ENCODE measurements at regions not wholly inside any gene's neighbourhood (a gene's known extent, or its start where the extent isn't known, plus 50 kb on each side); places are given as distances from the start of the nearest gene placed in this dataset.

DNA sequence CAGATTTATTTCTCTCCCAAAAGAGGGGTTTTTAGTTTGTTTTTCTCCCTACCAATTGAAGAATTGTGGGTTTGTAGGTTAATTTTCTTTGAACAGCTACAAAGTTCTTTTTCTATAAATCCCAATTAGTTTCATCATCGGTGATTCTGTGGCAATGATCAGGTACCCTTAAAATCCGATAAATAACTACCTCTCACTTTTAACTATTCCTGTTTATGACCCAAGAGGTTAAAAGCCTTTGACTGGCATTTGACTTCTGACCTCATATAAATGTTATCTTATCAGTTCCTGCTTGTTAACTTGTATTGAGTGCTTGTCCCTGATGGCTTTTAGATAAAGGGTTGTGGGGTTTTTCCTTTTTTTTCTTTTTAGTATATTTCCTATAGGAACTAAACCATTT, 124.4 kb upstream of the TMEM161B start (continued):
- TF ChIP-seq, protein P1, sequence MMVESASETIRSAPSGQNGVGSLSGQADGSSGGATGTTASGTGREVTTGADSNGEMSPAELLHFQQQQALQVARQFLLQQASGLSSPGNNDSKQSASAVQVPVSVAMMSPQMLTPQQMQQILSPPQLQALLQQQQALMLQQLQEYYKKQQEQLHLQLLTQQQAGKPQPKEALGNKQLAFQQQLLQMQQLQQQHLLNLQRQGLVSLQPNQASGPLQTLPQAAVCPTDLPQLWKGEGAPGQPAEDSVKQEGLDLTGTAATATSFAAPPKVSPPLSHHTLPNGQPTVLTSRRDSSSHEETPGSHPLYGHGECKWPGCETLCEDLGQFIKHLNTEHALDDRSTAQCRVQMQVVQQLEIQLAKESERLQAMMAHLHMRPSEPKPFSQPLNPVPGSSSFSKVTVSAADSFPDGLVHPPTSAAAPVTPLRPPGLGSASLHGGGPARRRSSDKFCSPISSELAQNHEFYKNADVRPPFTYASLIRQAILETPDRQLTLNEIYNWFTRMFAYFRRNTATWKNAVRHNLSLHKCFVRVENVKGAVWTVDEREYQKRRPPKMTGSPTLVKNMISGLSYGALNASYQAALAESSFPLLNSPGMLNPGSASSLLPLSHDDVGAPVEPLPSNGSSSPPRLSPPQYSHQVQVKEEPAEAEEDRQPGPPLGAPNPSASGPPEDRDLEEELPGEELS (CRISPR knock-in tag; IDR thresholded peaks at IDR 0.05): no peak
- TF ChIP-seq ZBTB21 (CRISPR knock-in tag; IDR thresholded peaks at IDR 0.05; ENCODE audit: borderline replicate concordance): no peak
- TF ChIP-seq, protein P2, sequence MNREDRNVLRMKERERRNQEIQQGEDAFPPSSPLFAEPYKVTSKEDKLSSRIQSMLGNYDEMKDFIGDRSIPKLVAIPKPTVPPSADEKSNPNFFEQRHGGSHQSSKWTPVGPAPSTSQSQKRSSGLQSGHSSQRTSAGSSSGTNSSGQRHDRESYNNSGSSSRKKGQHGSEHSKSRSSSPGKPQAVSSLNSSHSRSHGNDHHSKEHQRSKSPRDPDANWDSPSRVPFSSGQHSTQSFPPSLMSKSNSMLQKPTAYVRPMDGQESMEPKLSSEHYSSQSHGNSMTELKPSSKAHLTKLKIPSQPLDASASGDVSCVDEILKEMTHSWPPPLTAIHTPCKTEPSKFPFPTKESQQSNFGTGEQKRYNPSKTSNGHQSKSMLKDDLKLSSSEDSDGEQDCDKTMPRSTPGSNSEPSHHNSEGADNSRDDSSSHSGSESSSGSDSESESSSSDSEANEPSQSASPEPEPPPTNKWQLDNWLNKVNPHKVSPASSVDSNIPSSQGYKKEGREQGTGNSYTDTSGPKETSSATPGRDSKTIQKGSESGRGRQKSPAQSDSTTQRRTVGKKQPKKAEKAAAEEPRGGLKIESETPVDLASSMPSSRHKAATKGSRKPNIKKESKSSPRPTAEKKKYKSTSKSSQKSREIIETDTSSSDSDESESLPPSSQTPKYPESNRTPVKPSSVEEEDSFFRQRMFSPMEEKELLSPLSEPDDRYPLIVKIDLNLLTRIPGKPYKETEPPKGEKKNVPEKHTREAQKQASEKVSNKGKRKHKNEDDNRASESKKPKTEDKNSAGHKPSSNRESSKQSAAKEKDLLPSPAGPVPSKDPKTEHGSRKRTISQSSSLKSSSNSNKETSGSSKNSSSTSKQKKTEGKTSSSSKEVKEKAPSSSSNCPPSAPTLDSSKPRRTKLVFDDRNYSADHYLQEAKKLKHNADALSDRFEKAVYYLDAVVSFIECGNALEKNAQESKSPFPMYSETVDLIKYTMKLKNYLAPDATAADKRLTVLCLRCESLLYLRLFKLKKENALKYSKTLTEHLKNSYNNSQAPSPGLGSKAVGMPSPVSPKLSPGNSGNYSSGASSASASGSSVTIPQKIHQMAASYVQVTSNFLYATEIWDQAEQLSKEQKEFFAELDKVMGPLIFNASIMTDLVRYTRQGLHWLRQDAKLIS (CRISPR knock-in tag; IDR thresholded peaks at IDR 0.05; ENCODE audit: borderline replicate concordance): no peak
- TF ChIP-seq ARID4B (CRISPR knock-in tag; IDR thresholded peaks at IDR 0.05; ENCODE audit: borderline replicate concordance): no peak
- TF ChIP-seq PREB (CRISPR knock-in tag; IDR thresholded peaks at IDR 0.05; ENCODE audit: borderline replicate concordance): no peak
- TF ChIP-seq ZNF138 (CRISPR knock-in tag; conservative IDR thresholded peaks at IDR 0.05): no peak
- TF ChIP-seq ZNF671 (CRISPR knock-in tag; IDR thresholded peaks at IDR 0.05): no peak
- no peak for TF ChIP-seq ATF2 (CRISPR knock-in tag; IDR thresholded peaks at IDR 0.05; ENCODE audit: borderline replicate concordance, low read depth)
- TF ChIP-seq, protein P3, sequence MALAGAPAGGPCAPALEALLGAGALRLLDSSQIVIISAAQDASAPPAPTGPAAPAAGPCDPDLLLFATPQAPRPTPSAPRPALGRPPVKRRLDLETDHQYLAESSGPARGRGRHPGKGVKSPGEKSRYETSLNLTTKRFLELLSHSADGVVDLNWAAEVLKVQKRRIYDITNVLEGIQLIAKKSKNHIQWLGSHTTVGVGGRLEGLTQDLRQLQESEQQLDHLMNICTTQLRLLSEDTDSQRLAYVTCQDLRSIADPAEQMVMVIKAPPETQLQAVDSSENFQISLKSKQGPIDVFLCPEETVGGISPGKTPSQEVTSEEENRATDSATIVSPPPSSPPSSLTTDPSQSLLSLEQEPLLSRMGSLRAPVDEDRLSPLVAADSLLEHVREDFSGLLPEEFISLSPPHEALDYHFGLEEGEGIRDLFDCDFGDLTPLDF (CRISPR knock-in tag; IDR thresholded peaks at IDR 0.05): no peak
- TF ChIP-seq ZNF423 (CRISPR knock-in tag; IDR thresholded peaks at IDR 0.05): no peak
- TF ChIP-seq ZNF121 (CRISPR knock-in tag; IDR thresholded peaks at IDR 0.05): no peak
- no peak for TF ChIP-seq ZNF532 (CRISPR knock-in tag; IDR thresholded peaks at IDR 0.05; ENCODE audit: borderline replicate concordance)
